WTC11 (cell line): ENCODE measurements at regions not wholly inside any gene's neighbourhood (a gene's known extent, or its start where the extent isn't known, plus 50 kb on each side); places are given as distances from the start of the nearest gene placed in this dataset.

Source experiments
- ATAC-seq: fragments of 200-7000 bp; cut with Tn5 transposase; 2 replicates; pipeline ENCODE4 v1.10.0; 2021; ENCODE audit warnings: mild to moderate bottlenecking, moderate library complexity
- CTCF ChIA-PET: fragments of 300-600 bp; sonication (Branson Sonifier 250); formaldehyde crosslinking; loops from one replicate; lab custom pipeline; 2021; ENCODE audit warnings: antibody characterized with exemption; lab: Charles Lee
- POLR2A ChIA-PET: fragments of 350-600 bp; sonication (Branson Sonifier 250); formaldehyde crosslinking; loops from one replicate; lab custom pipeline; 2021; ENCODE audit warnings: antibody characterized with exemption; lab: Charles Lee
- DNase-seq: peaks from one replicate; pipeline ENCODE4 v3.0.0; 2021; ENCODE audit warnings: low spot score
- H3K27ac Mint-ChIP-seq: 2 replicates; pipeline ENCODE4 v1.8.0; 2021; ENCODE audit warnings: mixed read lengths
- H3K27me3 Mint-ChIP-seq: 2 replicates; pipeline ENCODE4 v1.8.0; 2021; ENCODE audit warnings: low read depth, mild to moderate bottlenecking, moderate library complexity, mixed read lengths
- H3K36me3 Mint-ChIP-seq: 2 replicates; pipeline ENCODE4 v1.8.0; 2021; ENCODE audit warnings: mixed read lengths
- H3K4me1 Mint-ChIP-seq: 2 replicates; pipeline ENCODE4 v1.8.0; 2022; ENCODE audit warnings: mixed read lengths
- H3K4me3 Mint-ChIP-seq: 2 replicates; pipeline ENCODE4 v1.8.0; 2021; ENCODE audit warnings: mild to moderate bottlenecking, moderate library complexity, mixed read lengths
- H3K9me3 Mint-ChIP-seq: 2 replicates; pipeline ENCODE4 v1.8.0; 2021; ENCODE audit warnings: mixed read lengths
- ATF1 ChIP-seq: sonication (generic); formaldehyde crosslinking; IDR thresholded peaks from 2 replicates; pipeline ENCODE4 v1.8.1; 2023; ENCODE audit warnings: mild to moderate bottlenecking, moderate library complexity, missing genetic modification reagents
- CREM ChIP-seq: sonication (generic); formaldehyde crosslinking; IDR thresholded peaks from 2 replicates; pipeline ENCODE4 v1.8.1; 2022; ENCODE audit warnings: mild to moderate bottlenecking, missing genetic modification reagents, moderate library complexity
- FOXJ3 ChIP-seq: sonication (generic); formaldehyde crosslinking; IDR thresholded peaks from 2 replicates; pipeline ENCODE4 v1.9.0; 2021; ENCODE audit warnings: missing genetic modification reagents, mild to moderate bottlenecking, borderline replicate concordance
- FOXK1 ChIP-seq: sonication (generic); formaldehyde crosslinking; IDR thresholded peaks from 2 replicates; pipeline ENCODE4 v1.8.0; 2022; ENCODE audit warnings: mild to moderate bottlenecking, moderate library complexity, missing genetic modification reagents
- NFYB ChIP-seq: sonication (generic); formaldehyde crosslinking; conservative IDR thresholded peaks from 2 replicates; pipeline ENCODE4 v1.8.0; 2022; ENCODE audit warnings: low read depth, missing genetic modification reagents
- OVOL2 ChIP-seq: fragments of 250-450 bp; sonication (Bioruptor Pico); IDR thresholded peaks from 2 replicates; pipeline ENCODE4 v1.9.0; 2021; ENCODE audit warnings: mild to moderate bottlenecking, borderline replicate concordance
- PRRX2 ChIP-seq: fragments of 250-450 bp; sonication (Bioruptor Pico); IDR thresholded peaks from 2 replicates; pipeline ENCODE4 v1.8.0; 2021; ENCODE audit warnings: mild to moderate bottlenecking
- SMAD4 ChIP-seq: sonication (generic); formaldehyde crosslinking; IDR thresholded peaks from 2 replicates; pipeline ENCODE4 v1.8.0; 2022; ENCODE audit warnings: mild to moderate bottlenecking, missing genetic modification reagents
- SP1 ChIP-seq: sonication (generic); formaldehyde crosslinking; conservative IDR thresholded peaks from 2 replicates; pipeline ENCODE4 v1.8.1; 2022; ENCODE audit warnings: missing genetic modification reagents
- TP53 ChIP-seq: sonication (generic); formaldehyde crosslinking; IDR thresholded peaks from 2 replicates; pipeline ENCODE4 v1.8.1; 2023; ENCODE audit warnings: mild to moderate bottlenecking, missing genetic modification reagents
- ZNF317 ChIP-seq: sonication (generic); formaldehyde crosslinking; IDR thresholded peaks from 2 replicates; pipeline ENCODE4 v1.8.1; 2023; ENCODE audit warnings: low read depth, mild to moderate bottlenecking, moderate library complexity, missing genetic modification reagents, borderline replicate concordance
- ZNF423 ChIP-seq: fragments of 250-450 bp; sonication (Bioruptor Pico); IDR thresholded peaks from 2 replicates; pipeline ENCODE4 v2.1.2; 2022; ENCODE audit warnings: mild to moderate bottlenecking, moderate library complexity
- TF ChIP-seq, protein P1 (sequence below): fragments of 250-450 bp; sonication (Bioruptor Pico); IDR thresholded peaks from 2 replicates; pipeline ENCODE4 v2.1.2; 2022; ENCODE audit warnings: mild to moderate bottlenecking, moderate library complexity
- TF ChIP-seq, protein P2 (sequence below): sonication (generic); formaldehyde crosslinking; IDR thresholded peaks from 2 replicates; pipeline ENCODE4 v1.8.1; 2022; ENCODE audit warnings: low read depth, mild to moderate bottlenecking, moderate library complexity, missing genetic modification reagents, borderline replicate concordance
- TF ChIP-seq, protein P3 (sequence below): sonication (generic); formaldehyde crosslinking; IDR thresholded peaks from 2 replicates; pipeline ENCODE4 v1.8.1; 2023; ENCODE audit warnings: mild to moderate bottlenecking, missing genetic modification reagents
- TF ChIP-seq, protein P4 (sequence below): sonication (generic); formaldehyde crosslinking; IDR thresholded peaks from 2 replicates; pipeline ENCODE4 v1.8.1; 2023; ENCODE audit warnings: mild to moderate bottlenecking, missing genetic modification reagents, moderate library complexity
- TF ChIP-seq, protein P5 (sequence below): sonication (generic); formaldehyde crosslinking; IDR thresholded peaks from 2 replicates; pipeline ENCODE4 v1.8.1; 2022; ENCODE audit warnings: mild to moderate bottlenecking, missing genetic modification reagents, moderate library complexity, borderline replicate concordance
- TF ChIP-seq, protein P6 (sequence below): sonication (generic); formaldehyde crosslinking; IDR thresholded peaks from 2 replicates; pipeline ENCODE4 v1.8.1; 2023; ENCODE audit warnings: mild to moderate bottlenecking, missing genetic modification reagents
- TF ChIP-seq, protein P7 (sequence below): fragments of 250-450 bp; sonication (Bioruptor Pico); IDR thresholded peaks from 2 replicates; pipeline ENCODE4 v1.8.0; 2021; ENCODE audit warnings: mild to moderate bottlenecking

DNA sequence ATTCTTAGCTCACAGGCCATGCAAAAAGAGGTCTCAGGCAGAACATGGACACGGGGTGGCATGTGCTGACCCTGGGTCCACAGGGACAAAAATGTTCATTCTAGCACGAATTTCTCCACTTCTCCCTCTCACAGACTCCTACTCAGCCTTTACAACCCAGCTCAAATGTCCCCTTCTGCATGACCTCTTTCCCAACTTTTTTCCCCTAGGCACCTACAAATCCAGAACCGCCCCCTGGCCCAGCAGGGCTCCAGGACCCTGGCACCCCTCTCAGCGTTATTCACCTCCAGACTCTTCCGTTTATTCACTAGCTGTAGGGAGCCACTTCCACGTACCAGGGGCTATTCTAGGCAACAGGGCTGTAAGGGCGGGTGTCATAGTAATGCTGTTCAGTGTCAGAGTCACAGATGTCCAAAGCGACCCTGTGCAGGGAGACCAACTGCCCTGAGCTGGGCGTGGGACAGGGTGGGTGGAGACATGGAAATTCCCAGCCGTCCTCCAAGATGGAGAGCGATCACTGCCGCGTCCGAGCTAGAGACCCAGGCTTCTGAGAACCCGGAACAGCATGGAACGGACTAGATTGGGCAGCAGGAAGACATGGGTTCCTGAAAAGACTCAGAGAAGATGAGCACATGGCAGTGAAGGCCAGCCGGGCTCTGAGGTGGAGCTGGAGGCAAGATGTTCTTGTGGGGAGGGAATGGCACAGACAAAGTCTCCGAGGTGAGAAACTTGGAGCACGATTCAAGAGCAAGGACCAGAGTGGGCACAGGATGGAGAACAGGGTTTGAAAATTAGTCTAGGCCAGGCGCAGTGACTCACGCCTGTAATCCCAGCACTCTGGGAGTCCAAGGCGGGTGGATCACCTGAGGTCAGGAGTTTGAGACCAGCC is 274.9 kb upstream of the RTL1 start:
- CTCF ChIA-PET: no interaction called here
- ATAC-seq: no peak
- Mint-ChIP-seq H3K27me3 (no peaks in the 10 kb centered on the region), H3K9me3 (peaks cover 7% of the 10 kb centered on the region), H3K36me3 (no peaks in the 10 kb centered on the region), H3K4me3 (no peak overlapping the region), H3K4me1 (no peaks in the 10 kb centered on the region), H3K27ac (no peak overlapping the region)
- TF ChIP-seq ZNF423 (CRISPR knock-in tag): no peak
- TF ChIP-seq ZNF317 (CRISPR knock-in tag): no peak
- TF ChIP-seq, protein P1, sequence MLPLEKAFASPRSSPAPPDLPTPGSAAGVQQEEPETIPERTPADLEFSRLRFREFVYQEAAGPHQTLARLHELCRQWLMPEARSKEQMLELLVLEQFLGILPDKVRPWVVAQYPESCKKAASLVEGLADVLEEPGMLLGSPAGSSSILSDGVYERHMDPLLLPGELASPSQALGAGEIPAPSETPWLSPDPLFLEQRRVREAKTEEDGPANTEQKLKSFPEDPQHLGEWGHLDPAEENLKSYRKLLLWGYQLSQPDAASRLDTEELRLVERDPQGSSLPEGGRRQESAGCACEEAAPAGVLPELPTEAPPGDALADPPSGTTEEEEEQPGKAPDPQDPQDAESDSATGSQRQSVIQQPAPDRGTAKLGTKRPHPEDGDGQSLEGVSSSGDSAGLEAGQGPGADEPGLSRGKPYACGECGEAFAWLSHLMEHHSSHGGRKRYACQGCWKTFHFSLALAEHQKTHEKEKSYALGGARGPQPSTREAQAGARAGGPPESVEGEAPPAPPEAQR: no peak
- TF ChIP-seq, protein P2, sequence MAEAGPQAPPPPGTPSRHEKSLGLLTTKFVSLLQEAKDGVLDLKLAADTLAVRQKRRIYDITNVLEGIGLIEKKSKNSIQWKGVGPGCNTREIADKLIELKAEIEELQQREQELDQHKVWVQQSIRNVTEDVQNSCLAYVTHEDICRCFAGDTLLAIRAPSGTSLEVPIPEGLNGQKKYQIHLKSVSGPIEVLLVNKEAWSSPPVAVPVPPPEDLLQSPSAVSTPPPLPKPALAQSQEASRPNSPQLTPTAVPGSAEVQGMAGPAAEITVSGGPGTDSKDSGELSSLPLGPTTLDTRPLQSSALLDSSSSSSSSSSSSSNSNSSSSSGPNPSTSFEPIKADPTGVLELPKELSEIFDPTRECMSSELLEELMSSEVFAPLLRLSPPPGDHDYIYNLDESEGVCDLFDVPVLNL (CRISPR knock-in tag): no peak
- TF ChIP-seq OVOL2 (CRISPR knock-in tag): no peak
- no peak for TF ChIP-seq FOXJ3 (CRISPR knock-in tag)
- TF ChIP-seq, protein P3, sequence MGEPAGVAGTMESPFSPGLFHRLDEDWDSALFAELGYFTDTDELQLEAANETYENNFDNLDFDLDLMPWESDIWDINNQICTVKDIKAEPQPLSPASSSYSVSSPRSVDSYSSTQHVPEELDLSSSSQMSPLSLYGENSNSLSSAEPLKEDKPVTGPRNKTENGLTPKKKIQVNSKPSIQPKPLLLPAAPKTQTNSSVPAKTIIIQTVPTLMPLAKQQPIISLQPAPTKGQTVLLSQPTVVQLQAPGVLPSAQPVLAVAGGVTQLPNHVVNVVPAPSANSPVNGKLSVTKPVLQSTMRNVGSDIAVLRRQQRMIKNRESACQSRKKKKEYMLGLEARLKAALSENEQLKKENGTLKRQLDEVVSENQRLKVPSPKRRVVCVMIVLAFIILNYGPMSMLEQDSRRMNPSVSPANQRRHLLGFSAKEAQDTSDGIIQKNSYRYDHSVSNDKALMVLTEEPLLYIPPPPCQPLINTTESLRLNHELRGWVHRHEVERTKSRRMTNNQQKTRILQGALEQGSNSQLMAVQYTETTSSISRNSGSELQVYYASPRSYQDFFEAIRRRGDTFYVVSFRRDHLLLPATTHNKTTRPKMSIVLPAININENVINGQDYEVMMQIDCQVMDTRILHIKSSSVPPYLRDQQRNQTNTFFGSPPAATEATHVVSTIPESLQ: no peak
- no peak for TF ChIP-seq TP53 (CRISPR knock-in tag)
- TF ChIP-seq, protein P4, sequence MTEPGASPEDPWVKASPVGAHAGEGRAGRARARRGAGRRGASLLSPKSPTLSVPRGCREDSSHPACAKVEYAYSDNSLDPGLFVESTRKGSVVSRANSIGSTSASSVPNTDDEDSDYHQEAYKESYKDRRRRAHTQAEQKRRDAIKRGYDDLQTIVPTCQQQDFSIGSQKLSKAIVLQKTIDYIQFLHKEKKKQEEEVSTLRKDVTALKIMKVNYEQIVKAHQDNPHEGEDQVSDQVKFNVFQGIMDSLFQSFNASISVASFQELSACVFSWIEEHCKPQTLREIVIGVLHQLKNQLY (CRISPR knock-in tag): no peak
- TF ChIP-seq ATF1 (CRISPR knock-in tag): no peak
- TF ChIP-seq, protein P5, sequence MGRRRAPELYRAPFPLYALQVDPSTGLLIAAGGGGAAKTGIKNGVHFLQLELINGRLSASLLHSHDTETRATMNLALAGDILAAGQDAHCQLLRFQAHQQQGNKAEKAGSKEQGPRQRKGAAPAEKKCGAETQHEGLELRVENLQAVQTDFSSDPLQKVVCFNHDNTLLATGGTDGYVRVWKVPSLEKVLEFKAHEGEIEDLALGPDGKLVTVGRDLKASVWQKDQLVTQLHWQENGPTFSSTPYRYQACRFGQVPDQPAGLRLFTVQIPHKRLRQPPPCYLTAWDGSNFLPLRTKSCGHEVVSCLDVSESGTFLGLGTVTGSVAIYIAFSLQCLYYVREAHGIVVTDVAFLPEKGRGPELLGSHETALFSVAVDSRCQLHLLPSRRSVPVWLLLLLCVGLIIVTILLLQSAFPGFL: no peak
- no peak for TF ChIP-seq PRRX2
- no peak for TF ChIP-seq SMAD4
- TF ChIP-seq, protein P6, sequence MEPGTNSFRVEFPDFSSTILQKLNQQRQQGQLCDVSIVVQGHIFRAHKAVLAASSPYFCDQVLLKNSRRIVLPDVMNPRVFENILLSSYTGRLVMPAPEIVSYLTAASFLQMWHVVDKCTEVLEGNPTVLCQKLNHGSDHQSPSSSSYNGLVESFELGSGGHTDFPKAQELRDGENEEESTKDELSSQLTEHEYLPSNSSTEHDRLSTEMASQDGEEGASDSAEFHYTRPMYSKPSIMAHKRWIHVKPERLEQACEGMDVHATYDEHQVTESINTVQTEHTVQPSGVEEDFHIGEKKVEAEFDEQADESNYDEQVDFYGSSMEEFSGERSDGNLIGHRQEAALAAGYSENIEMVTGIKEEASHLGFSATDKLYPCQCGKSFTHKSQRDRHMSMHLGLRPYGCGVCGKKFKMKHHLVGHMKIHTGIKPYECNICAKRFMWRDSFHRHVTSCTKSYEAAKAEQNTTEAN (CRISPR knock-in tag): no peak
- no peak for TF ChIP-seq CREM (CRISPR knock-in tag)
- TF ChIP-seq, protein P7, sequence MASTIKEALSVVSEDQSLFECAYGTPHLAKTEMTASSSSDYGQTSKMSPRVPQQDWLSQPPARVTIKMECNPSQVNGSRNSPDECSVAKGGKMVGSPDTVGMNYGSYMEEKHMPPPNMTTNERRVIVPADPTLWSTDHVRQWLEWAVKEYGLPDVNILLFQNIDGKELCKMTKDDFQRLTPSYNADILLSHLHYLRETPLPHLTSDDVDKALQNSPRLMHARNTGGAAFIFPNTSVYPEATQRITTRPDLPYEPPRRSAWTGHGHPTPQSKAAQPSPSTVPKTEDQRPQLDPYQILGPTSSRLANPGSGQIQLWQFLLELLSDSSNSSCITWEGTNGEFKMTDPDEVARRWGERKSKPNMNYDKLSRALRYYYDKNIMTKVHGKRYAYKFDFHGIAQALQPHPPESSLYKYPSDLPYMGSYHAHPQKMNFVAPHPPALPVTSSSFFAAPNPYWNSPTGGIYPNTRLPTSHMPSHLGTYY (CRISPR knock-in tag): no peak
- no peak for TF ChIP-seq NFYB (CRISPR knock-in tag)
- no peak for TF ChIP-seq SP1
- no peak for TF ChIP-seq FOXK1
- DNase-seq: no peak
- POLR2A ChIA-PET: no interaction called here
